ENCODE measurements at regions not wholly inside any gene's neighbourhood (a gene's known extent, or its start where the extent isn't known, plus 50 kb on each side); places are given as distances from the start of the nearest gene placed in this dataset.

DNA sequence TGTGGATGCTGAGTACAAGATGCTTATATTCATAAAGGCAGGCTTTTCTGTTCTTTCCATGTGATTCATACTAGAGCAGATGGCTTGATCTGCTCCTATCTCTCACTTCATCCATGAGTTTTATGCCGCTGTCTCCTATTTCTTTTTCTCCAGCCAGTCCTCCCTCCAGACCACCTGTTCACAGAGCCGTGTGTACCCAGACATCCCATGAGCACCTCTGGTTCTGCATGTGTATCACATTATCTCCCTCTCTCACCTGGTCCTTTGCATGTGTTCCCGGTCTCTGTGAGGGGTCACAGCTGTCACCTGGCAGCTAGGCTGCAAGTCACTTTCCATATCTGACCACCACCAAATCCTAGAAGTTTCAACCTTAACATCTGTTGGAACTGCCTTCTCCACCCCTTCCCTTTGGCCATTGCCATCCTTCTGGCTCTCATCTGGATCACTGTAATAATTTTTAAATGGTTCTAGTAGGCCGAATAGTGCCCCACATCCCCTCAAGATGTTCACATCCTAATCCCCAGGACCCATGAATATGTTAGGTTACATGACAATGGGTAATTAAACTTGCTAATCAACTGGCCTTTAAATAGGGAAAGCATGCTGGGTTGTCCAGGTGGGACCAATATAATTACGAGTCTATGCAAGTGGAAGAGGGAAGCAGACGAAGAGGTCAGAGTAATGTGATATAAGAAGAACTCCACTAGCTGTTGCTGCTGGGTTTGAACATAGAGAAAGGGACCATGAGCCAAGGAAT, 168.1 kb downstream of the SNAPC1 start:
- no peak for DNase-seq (ENCODE audit: missing footprints)
- ATAC-seq: no peak
- intact Hi-C loops (cut with DNase I): no loop called here

DNA sequence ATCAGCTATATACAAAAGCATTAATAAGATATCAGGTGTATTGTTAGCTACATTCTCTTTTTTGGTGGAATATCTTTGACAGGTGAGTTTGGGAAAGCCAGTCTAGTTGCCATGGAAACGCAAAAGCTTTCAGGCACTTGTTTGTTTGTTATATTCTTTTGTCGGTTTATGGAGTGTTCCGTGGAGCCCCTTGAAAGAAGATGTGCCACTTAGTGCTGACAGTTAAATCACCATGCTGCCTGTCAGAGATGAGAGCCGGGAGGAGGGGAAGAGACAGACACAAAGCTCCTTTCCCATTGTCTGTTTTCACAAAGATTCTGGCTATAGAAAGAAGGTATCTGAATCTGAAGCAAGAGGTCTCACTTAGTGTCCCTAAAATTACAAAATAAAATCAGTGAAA, 170.8 kb downstream of the SNAPC1 start:
- no peak for ATAC-seq
- intact Hi-C loops (cut with DNase I): no loop called here
- no peak for DNase-seq (ENCODE audit: missing footprints)

DNA sequence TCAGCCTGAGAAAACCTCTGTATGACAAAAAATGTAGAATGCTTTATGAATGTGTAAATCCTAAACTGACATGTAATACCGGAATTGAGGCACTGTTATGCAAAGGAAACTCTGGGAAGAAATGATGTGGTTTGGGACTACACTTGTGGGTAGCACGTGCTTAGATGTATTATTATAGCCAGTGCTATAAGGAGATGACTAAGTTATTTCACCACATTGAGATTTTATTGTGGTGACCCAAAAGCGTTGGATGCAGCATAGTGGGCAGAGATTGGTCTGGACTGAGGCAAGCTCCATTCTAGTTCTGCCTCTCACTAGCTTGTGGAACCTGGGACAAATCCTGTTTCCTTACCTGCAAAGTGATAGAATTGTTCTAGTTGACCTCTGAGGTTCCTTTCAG, 172.2 kb downstream of the SNAPC1 start:
- DNase-seq (ENCODE audit: missing footprints) (no peak), ATAC-seq (no peak)
- intact Hi-C loops (cut with DNase I): no loop called here

DNA sequence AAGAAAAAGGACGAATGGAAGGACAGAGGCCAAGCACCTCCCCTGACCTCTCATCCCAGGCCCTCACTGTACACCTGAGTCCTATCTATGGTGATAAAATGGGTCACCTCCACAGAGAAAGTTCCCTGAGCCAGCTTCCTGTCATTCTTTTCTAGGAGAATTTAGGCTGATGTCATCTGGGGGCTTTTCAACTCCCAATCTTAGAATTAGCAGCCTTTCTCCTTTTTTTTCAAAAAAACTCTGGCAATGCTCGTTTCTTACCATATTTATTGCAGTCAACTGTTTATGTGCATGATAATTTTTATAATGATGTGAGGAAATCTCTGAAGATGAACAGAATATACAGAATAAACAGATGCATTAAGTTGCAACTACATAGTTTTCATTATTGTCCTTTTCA, 177.6 kb downstream of the SNAPC1 start:
- ATAC-seq (no peak), DNase-seq (ENCODE audit: missing footprints) (no peak)
- intact Hi-C loops (cut with DNase I): no loop called here

DNA sequence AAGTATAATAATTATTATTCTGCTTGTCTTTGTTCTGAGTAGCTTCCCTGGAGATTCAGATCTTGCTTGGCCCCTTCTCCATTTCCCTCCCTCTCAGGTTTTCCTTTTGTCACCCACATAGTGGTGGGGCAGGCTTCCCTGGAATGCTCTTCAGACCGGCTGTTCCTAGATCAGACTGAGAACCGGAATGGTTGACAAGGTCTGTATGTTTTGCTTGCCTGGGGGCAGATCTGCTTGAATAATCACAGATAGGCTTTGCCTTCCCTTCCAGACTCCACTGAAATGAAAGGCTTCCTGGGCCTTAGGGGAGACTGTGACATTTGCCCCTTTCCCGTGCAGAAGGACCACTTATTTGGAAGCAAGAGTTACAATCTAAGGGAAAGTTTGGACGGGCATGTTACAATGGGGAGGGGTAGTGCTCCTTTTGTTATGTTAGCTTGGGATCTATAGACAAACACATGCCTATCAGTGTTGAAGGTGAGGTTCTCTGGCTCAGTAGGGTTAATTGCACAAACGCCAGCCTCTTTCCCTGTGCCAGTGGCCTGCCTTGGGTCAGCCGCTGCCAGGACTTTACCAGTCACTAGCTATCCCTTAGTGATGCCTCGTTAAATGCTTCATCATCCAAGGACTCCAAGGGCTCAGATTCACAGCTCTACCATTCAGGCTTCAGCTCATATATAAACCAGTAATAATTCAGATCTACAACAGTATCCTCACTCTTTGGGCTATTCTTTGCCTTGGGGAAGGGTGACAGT, 178.6 kb downstream of the SNAPC1 start:
- DNase-seq (ENCODE audit: missing footprints) (no peak), ATAC-seq (no peak)
- intact Hi-C loops (cut with DNase I): no loop called here

DNA sequence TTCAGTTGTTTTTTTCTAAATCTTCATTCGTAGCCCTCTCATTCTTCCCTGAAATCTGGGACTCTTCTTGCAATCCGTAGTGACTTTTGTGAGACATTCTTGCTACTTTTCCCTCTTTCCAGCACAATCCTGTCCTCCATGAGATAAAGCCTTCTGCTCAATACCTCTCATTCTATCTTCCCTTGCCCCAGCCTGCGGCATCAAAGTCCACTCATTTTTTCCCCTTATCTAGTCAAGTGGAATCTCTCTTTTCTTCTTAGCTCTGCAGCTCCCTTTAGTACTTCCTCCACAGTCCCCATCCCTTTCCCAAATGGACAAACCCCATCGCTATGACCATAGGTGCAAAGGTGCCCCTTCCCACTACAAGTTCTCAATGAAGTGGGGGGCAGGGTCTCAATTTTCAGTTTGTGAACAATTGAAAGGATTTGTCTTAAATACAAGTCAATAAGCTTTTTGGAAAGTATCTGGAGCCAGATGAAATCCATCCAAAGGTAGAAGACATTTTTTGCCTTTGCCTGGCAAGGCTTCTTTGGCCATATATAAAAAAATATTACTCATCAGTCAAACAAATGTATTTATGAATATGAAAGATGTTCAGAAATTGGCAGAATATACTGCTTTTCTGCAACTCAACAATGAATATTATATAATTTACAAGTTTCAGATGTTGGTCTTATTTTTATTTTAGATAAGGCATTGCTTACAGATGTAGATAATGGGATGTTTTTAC, 179.4 kb downstream of the SNAPC1 start:
- no peak for ATAC-seq
- intact Hi-C loops (cut with DNase I): no loop called here
- no peak for DNase-seq (ENCODE audit: missing footprints)

DNA sequence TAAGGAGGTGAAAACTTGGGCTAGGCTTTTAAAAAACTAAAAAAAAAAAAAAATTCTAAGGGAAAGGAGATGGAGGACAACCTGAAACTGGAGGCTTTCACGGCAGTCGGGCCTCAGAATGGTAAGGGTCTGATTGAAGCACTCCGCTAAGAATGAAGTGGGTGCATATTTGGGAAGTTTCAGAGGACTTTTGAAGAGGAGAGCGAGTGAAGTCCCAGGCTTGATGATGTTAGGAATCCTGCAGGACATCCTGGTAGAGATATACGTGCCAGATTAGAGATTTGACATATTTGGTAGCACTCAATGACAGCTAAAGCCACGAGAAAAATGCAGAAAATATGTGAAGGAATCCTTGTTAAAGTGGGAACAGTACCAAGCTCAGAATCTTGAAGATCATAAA, 186.2 kb downstream of the SNAPC1 start:
- no peak for DNase-seq (ENCODE audit: missing footprints)
- intact Hi-C loops (cut with DNase I): no loop called here
- ATAC-seq: no peak

DNA sequence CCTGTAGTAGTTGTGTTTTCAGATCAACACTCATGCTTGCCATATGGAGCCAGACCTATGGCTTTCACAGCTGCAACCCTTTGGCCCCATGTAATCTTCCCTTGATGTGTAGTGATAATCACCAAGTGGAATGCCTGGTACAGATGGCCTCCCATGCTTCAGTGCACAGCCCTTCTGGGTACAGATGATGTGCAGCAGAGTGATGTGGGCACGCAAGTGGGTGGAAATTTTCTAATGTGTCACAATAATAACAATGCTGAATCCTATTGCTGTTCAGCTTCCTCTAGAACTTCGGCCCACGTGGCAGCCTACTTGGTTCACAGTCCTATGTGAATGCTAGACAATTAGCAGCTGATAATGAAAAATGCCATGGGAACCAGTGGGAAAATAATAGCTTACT, 188.1 kb downstream of the SNAPC1 start:
- intact Hi-C loops (cut with DNase I): no loop called here
- no peak for DNase-seq (ENCODE audit: missing footprints)
- no peak for ATAC-seq

DNA sequence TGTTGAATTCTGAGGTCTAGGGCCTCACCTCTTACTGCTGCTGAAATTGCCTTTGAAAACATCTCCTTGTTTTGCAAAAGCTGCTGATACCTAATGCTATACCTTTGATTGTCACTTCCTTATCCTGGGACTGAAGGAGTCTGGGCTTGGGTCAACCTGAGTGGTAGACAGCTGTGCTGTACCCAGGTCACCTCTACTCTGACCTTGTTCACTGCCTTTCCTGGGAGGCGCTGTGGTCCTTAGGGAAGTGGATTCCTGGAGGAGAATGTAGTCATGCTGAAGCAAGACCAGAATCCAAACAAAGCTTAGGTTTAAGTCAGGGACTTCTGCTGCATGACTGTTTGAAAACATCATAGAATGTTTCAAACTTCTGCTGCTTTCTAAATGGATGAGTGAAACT, 191.4 kb downstream of the SNAPC1 start:
- no peak for ATAC-seq
- DNase-seq (ENCODE audit: missing footprints): no peak
- intact Hi-C loops (cut with DNase I): no loop called here

DNA sequence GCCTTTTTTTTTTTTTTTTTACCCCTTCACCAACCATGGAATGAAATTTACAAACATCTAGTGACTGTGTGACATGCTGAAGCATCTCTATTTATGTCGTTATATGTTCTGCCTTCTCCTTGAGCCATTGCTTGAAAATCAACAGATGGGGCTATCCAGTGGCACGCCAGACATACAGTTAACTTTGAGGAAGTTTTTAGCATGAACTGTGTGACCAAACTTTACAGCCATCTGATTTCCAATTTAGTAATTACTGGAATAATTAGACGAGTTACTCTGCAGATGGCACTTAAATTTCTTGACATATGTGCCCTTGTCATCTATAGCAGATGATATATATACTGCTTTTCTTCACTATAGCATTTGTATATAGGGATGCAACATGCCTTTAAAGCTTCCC, 192.1 kb downstream of the SNAPC1 start:
- ATAC-seq (no peak), DNase-seq (ENCODE audit: missing footprints) (no peak)
- intact Hi-C loops (cut with DNase I): no loop called here

DNA sequence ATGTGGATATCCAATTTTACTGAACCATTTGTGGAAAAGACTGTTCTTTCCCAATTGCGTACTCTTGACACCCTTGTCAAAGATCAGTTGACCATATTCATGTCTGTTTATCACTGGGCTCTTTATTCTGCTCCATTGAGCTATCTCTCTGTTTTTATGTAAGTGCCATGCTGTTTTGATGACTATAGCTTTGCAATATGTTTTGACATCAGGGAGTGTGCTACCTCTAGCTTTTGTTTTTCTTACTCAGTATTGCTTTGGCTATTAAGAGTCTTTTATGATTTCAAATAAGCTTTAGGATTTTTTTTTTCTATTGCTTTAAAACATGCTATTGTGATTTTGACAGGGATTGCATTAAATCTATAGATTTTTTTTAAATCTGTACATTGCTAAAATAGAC, 194.3 kb downstream of the SNAPC1 start:
- intact Hi-C loops (cut with DNase I): no loop called here
- ATAC-seq: no peak
- no peak for DNase-seq (ENCODE audit: missing footprints)

DNA sequence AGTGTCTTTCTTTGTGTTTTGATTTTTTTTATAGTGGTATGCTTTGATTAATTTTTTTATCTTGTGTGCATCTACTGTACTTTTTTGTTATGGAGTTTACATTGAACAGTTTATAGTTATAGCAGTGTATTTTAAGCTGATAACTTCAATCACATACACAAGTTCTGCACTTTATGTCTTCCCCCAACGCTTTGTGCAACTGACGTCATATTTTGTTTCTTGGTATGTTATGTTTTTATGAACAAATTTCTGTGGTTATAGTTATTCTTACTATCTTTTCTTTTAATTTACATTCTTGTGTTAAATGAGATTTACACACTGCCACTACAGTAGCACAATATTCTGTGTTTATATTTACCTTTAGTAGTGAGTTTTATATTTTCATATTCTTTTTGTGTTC, 197.1 kb downstream of the SNAPC1 start:
- intact Hi-C loops (cut with DNase I): no loop called here
- ATAC-seq (no peak), DNase-seq (ENCODE audit: missing footprints) (no peak)

DNA sequence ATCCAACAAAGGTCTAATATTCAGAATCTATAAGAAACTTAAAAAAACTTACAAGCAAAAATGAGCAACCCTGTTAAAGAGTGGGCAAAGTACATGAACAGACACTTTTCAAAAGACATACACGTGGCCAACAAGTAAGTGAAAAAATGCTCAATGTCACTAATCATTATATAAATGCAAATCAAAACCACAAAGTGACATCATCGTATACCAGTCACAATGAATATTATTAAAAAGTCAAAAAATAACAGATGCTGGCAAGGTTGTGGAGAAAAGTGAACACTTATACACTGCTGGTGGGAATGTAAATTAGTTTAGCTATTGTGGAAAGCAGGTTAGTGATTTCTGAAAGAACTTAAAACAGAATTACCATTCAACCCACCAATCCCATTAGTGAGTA, 199.1 kb downstream of the SNAPC1 start:
- ATAC-seq: no peak
- no peak for DNase-seq (ENCODE audit: missing footprints)
- intact Hi-C loops (cut with DNase I): no loop called here

DNA sequence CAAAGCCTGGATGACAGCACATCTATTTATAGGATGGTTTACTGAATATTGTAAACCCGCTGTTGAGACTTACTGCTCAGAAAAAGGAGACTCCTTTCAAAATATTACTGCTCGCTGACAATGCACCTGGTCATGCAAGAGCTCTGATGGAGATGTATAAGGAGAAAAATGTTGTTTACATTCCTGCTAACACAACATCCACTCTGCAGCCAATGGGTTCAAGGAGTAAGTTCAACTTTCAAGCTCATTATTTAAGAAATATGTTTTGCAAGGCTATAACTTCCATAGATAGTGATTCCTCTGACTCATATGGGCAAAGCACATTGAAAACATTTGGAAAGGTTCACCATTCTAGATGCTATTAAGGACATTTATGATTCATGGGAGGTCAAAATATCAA, 201.7 kb downstream of the SNAPC1 start:
- ATAC-seq: no peak
- no peak for DNase-seq (ENCODE audit: missing footprints)
- intact Hi-C loops (cut with DNase I): no loop called here

DNA sequence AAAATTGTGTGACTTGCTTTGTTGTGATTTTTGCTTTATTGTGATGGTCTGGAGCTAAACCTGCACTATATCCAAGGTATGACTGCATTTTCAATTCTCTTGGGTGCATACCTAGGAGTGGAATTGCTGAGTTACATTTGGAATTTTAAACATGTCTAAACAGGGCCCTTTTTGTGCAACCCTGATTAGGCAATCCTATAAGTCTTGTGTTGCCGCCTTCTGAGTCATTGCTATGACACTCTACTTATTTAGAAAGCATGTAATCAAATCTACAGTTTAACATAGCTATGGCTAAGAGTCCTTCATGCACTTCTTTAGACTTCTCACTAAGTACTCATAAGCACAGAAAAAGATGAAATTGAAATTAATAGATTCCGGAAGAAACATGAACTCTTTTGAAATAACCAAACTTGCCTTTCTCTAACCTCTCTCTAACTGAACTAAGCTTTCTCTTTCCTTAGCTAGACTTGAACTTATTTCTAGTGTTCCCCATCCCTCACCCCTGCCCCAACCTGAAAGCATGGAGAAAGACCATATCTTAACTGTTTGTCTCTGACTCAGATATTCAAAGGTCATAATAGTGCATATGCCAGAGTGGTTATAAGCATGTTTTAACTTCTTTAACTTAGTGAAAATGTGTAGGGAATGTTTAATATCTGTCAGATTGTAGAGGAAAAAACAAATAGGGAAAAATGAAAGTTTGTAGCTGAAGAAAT, 203.0 kb downstream of the SNAPC1 start:
- intact Hi-C loops (cut with DNase I): no loop called here
- no peak for ATAC-seq

DNA sequence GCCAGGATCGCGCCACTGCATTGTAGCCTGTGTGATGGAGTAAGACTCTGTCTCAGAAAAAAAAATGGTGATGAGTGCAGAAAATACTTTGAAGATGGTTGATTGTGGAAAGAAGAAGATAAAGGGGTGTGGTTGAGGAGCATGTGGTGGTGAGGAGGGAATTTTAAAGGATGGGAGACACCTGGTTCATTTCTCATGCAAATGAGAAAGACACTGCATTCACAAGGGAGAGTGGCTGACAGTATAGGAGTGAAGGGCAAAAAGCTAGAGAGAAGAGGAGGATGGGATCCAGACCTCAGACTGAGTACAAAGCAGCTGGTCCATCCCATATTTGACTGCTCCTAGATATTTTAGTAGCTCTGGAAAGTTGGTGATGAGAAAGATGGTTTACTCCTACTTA, 206.0 kb downstream of the SNAPC1 start:
- DNase-seq (ENCODE audit: missing footprints): no peak
- intact Hi-C loops (cut with DNase I): no loop called here
- ATAC-seq: no peak

More for the DNA sequence above, 203.0 kb downstream of the SNAPC1 start:
- no peak for DNase-seq (ENCODE audit: missing footprints)

DNA sequence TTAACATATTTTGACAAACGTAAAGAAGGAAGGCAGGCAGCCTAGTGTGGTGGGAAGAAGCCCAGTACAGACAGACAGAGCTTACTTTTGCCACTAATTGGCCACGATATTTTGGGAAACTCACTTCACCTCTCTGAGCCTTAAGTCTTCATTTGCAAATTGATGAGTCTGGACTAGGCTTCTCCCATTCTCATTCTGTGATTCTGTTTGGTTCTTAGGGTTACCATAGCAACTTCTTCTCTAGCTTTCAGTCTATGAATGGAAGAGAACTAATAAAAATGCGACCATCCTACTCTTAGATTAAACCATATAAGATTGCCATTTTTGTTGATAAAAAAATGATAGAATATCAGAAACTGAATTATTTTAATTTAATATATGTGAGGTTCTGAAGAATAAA, 210.5 kb downstream of the SNAPC1 start:
- no peak for ATAC-seq
- intact Hi-C loops (cut with DNase I): no loop called here
- no peak for DNase-seq (ENCODE audit: missing footprints)

DNA sequence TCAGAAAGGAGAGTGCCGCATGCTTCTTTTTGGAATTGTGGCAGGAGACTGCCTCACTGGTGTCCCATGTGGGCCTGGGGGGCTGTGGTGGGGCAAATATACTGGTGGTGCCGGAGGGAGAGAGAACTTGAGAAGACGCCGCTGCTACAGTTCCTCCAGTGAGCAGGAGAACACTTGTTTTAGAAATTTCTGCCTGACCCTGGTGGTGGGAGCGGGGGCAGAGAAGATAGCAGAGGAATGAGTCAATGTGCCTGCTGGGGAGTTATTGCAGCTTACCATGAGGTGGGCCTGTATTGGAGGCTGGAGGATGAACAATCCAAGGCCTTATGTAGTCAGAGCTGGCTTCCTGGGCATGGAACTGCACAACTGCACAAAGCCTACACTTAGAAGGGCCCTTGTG, 211.8 kb downstream of the SNAPC1 start:
- no peak for DNase-seq (ENCODE audit: missing footprints)
- no peak for ATAC-seq
- intact Hi-C loops (cut with DNase I): no loop called here

DNA sequence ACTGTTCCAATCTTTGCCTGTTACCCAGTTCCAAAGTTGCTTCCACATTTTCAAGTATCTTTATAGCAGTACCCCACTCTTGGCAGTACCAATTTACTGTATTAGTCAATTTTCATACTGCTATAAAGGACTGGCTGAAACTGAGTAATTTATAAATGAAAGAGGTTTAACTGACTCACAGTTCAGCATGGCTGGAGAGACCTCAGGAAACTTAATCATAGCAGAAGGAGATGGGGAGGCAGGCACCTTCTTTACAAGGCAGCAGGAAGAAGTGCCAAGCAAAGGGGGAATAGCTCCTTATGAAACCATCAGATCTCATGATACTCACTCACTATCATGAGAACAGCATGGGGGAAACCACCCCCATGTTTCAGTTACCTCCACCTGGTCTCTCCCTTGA, 215.0 kb downstream of the SNAPC1 start:
- intact Hi-C loops (cut with DNase I): no loop called here
- no peak for ATAC-seq

More for the DNA sequence above, 215.0 kb downstream of the SNAPC1 start:
- no peak for DNase-seq (ENCODE audit: missing footprints)

All from Right ventricle myocardium inferior (tissue), 1 donor.